Left lobe of liver (tissue), 2 donors: ENCODE measurements at regions not wholly inside any gene's neighbourhood (a gene's known extent, or its start where the extent isn't known, plus 50 kb on each side); places are given as distances from the start of the nearest gene placed in this dataset.
A peak's percentile ranks its signal among the peaks of the same experiment; 100 is the strongest.

Experiments used
- ATAC-seq: fragments of 200-7000 bp; cut with Tn5 transposase; one replicate; pipeline ENCODE4 v1.9.1; 2020; ENCODE audit warnings: mild to moderate bottlenecking, moderate library complexity
- DNase-seq: peaks from one replicate; pipeline ENCODE4 v3.0.0-alpha.2; 2020; ENCODE audit warnings: low spot score
- donor health status: DM: no; HTN: no; CAD: no; lungs with moderate emphysema.
- donor health status: DM: no; HTN: yes; CAD: no.

- ATAC-seq (no peak), DNase-seq (no peak)
Observed at GRCh38 chr18:24560511-24560981, 100.1 kb downstream of the HRH4 start.

GRCh38 chr18:24561369-24561965 lies 101.0 kb downstream of the HRH4 start:
- ATAC-seq (no peak), DNase-seq (no peak)

- DNase-seq (no peak), ATAC-seq (no peak)
Observed at GRCh38 chr18:24567199-24567598, 106.8 kb downstream of the HRH4 start.

GRCh38 chr18:24570716-24571115 lies 110.3 kb downstream of the HRH4 start:
- DNase-seq (no peak), ATAC-seq (no peak)

- no peak for ATAC-seq
Observed at GRCh38 chr18:24582771-24583170, 122.3 kb downstream of the HRH4 start.

GRCh38 chr18:24584205-24584604 lies 123.8 kb downstream of the HRH4 start:
- no peak for DNase-seq
- no peak for ATAC-seq

More at GRCh38 chr18:24582771-24583170, 122.3 kb downstream of the HRH4 start:
- DNase-seq = no peak

GRCh38 chr18:24584813-24585212 lies 124.4 kb downstream of the HRH4 start:
- ATAC-seq = no peak
- no peak for DNase-seq

- ATAC-seq (no peak), DNase-seq (no peak)
Observed at GRCh38 chr18:24585996-24586566, 125.6 kb downstream of the HRH4 start.

GRCh38 chr18:24586662-24587360 lies 126.4 kb downstream of the HRH4 start:
- DNase-seq (no peak), ATAC-seq (no peak)

- DNase-seq (no peak), ATAC-seq (no peak)
Observed at GRCh38 chr18:24588440-24588839, 128.0 kb downstream of the HRH4 start.

- ATAC-seq (no peak), DNase-seq (no peak)
Observed at GRCh38 chr18:24590946-24591345, 130.5 kb downstream of the HRH4 start.

GRCh38 chr18:24593401-24593800 lies 133.0 kb downstream of the HRH4 start:
- ATAC-seq = no peak

GRCh38 chr18:24593886-24594285 lies 133.4 kb downstream of the HRH4 start:
- DNase-seq (no peak), ATAC-seq (no peak)

More at GRCh38 chr18:24593401-24593800, 133.0 kb downstream of the HRH4 start:
- no peak for DNase-seq

GRCh38 chr18:24595561-24596031 lies 135.2 kb downstream of the HRH4 start:
- DNase-seq (no peak), ATAC-seq (no peak)

- ATAC-seq (peak; percentile 66), DNase-seq (no peak)
Observed at GRCh38 chr18:24600076-24600654, 139.7 kb downstream of the HRH4 start.

GRCh38 chr18:24601585-24601984 lies 141.1 kb downstream of the HRH4 start:
- no peak for DNase-seq
- ATAC-seq = no peak

- no peak for DNase-seq
- ATAC-seq = no peak
Observed at GRCh38 chr18:24602201-24602600, 141.8 kb downstream of the HRH4 start.

GRCh38 chr18:24603151-24603550 lies 142.7 kb downstream of the HRH4 start:
- DNase-seq (no peak), ATAC-seq (no peak)

- no peak for ATAC-seq
- DNase-seq = no peak
Observed at GRCh38 chr18:24605444-24605843, 145.0 kb downstream of the HRH4 start.

GRCh38 chr18:24609254-24609653 lies 148.8 kb downstream of the HRH4 start:
- no peak for ATAC-seq

GRCh38 chr18:24611075-24611474 lies 150.6 kb downstream of the HRH4 start:
- DNase-seq = no peak
- no peak for ATAC-seq

More at GRCh38 chr18:24609254-24609653, 148.8 kb downstream of the HRH4 start:
- DNase-seq = no peak
